GM12878 (cell line): ENCODE measurements at regions not wholly inside any gene's neighbourhood (a gene's known extent, or its start where the extent isn't known, plus 50 kb on each side); places are given as distances from the start of the nearest gene placed in this dataset.

Experiments
- ATAC-seq: fragments of 200-7000 bp; cut with Tn5 transposase; 3 replicates; pipeline ENCODE4 v1.9.1; 2020; ENCODE audit warnings: mild to moderate bottlenecking, moderate library complexity
- BruUV-seq: library from RNA; stranded (reverse); fragments of 400-500 nt; replicated peaks from 2 replicates; lab custom pipeline; 2021; lab: Mats Ljungman, UMichigan
- CTCF ChIA-PET: fragments of 300-600 bp; sonication (Branson Sonifier 250); formaldehyde crosslinking; extraction: SDS; loops from one replicate; lab custom pipeline; 2021; ENCODE audit warnings: inconsistent platforms; lab: Yijun Ruan, JAX
- POLR2A ChIA-PET: fragments of 350-600 bp; formaldehyde crosslinking; extraction: SDS; loops from one replicate; lab custom pipeline; 2021; ENCODE audit warnings: inconsistent platforms; lab: Charles Lee
- RAD21 ChIA-PET: fragments of 300-600 bp; sonication (Branson Sonifier 250); formaldehyde crosslinking; loops from one replicate; lab custom pipeline; 2023; ENCODE audit warnings: antibody characterized with exemption; ENCODE audit not compliant: unreplicated experiment; lab: Charles Lee
- SMC1A ChIA-PET: fragments of 300-600 bp; sonication (Branson Sonifier 250); formaldehyde crosslinking; loops from one replicate; lab custom pipeline; 2023; ENCODE audit not compliant: unreplicated experiment, uncharacterized antibody; lab: Charles Lee
- DNase-seq: peaks from one replicate; pipeline ENCODE4 v3.0.0-alpha.2; 2011; ENCODE audit warnings: low read depth, low spot score
- FAIRE-seq: peaks from 3 replicates; lab custom pipeline; 2011; peaks lifted over from hg19 to GRCh38; lab: Jason Lieb, UNC
- H2AFZ ChIP-seq: 2 replicates; pipeline ENCODE4 v1.6.0; 2011; ENCODE audit warnings: low read depth, low read length, control low read depth; ENCODE audit not compliant: control insufficient read depth
- H3K27ac ChIP-seq: 2 replicates; pipeline ENCODE4 v1.5.1; 2011; ENCODE audit warnings: control low read depth; ENCODE audit not compliant: control insufficient read depth, insufficient read depth
- H3K27me3 ChIP-seq, 2 experiments: replicated peaks in 1 of 2; 2 replicates each; pipeline versions ENCODE4 v1.6.0 to v1.6.1; 2011; ENCODE audit warnings: low read length in 1 of 2; ENCODE audit not compliant: control insufficient read depth in 2 of 2, insufficient read depth in 2 of 2
- H3K36me3 ChIP-seq, 2 experiments: 2 replicates each; pipeline ENCODE4 v1.5.1; 2011; ENCODE audit warnings: low read length in 1 of 2; ENCODE audit not compliant: control insufficient read depth in 2 of 2, insufficient read depth in 2 of 2
- H3K4me1 ChIP-seq: 2 replicates; pipeline ENCODE4 v1.6.1; 2011; ENCODE audit warnings: mild to moderate bottlenecking, low read length, moderate library complexity, mixed read lengths; ENCODE audit not compliant: control insufficient read depth, insufficient read depth
- H3K4me2 ChIP-seq: 2 replicates; pipeline ENCODE4 v1.6.0; 2011; ENCODE audit warnings: control low read depth; ENCODE audit not compliant: control insufficient read depth, insufficient read depth
- H3K4me3 ChIP-seq: fragments of 200-600 bp; sonication (generic); 2 replicates; pipeline ENCODE4 v1.5.1; 2016
- H3K79me2 ChIP-seq: 2 replicates; pipeline ENCODE4 v1.6.0; 2011; ENCODE audit warnings: low read length; ENCODE audit not compliant: control insufficient read depth, insufficient read depth
- H3K9ac ChIP-seq: 2 replicates; pipeline ENCODE4 v1.8.0; 2011; ENCODE audit warnings: low read length, control low read depth, mixed read lengths; ENCODE audit not compliant: control insufficient read depth, insufficient read depth
- H3K9me3 ChIP-seq: replicated peaks from 3 replicates; pipeline ENCODE4 v1.5.1; 2011; ENCODE audit warnings: mild to moderate bottlenecking, low read length; ENCODE audit not compliant: control insufficient read depth, insufficient read depth
- H4K20me1 ChIP-seq: 2 replicates; pipeline ENCODE4 v1.6.0; 2011; ENCODE audit not compliant: control insufficient read depth, insufficient read depth
- CBX3 ChIP-seq: fragments of 200-600 bp; sonication (generic); IDR thresholded peaks from 2 replicates; pipeline ENCODE4 v1.6.1; 2016; ENCODE audit warnings: low read depth, borderline replicate concordance
- EP300 ChIP-seq, 2 experiments: fragments of 150-350 bp in 1 of 2; IDR thresholded peaks; 2 replicates each; pipeline ENCODE4 v1.6.1; 2011 to 2012; ENCODE audit warnings: low read depth in 2 of 2, low read length in 2 of 2, borderline replicate concordance in 1 of 2, improper control_type of control experiment in 1 of 2, inconsistent platforms in 1 of 2; ENCODE audit not compliant: control insufficient read depth in 1 of 2
- HSF1 ChIP-seq: fragments of 150-350 bp; IDR thresholded peaks from 2 replicates; pipeline ENCODE4 v1.6.1; 2014; ENCODE audit warnings: mild to moderate bottlenecking, low read depth, low read length
- KAT2A ChIP-seq: conservative IDR thresholded peaks from 2 replicates; pipeline ENCODE4 v1.6.1; 2011; ENCODE audit warnings: low read depth, low read length; ENCODE audit not compliant: control insufficient read depth
- MTA2 ChIP-seq: fragments of 450-650 bp; IDR thresholded peaks from 2 replicates; pipeline ENCODE4 v1.6.1; 2016; ENCODE audit warnings: low read depth, mild to moderate bottlenecking, moderate library complexity
- MTA3 ChIP-seq: IDR thresholded peaks from 2 replicates; pipeline ENCODE4 v1.6.1; 2012; ENCODE audit warnings: low read length, inconsistent platforms, borderline replicate concordance
- NFYB ChIP-seq: IDR thresholded peaks from 2 replicates; pipeline ENCODE4 v1.6.1; 2011; ENCODE audit warnings: low read depth, mild to moderate bottlenecking, low read length, improper control_type of control experiment, moderate library complexity; ENCODE audit not compliant: insufficient read depth
- RB1 ChIP-seq: fragments of 450-650 bp; formaldehyde crosslinking; IDR thresholded peaks from 2 replicates; pipeline ENCODE4 v1.6.1; 2017; ENCODE audit warnings: mild to moderate bottlenecking, borderline replicate concordance
- RELA ChIP-seq: fragments of 450-650 bp; IDR thresholded peaks from 2 replicates; pipeline ENCODE4 v1.8.0; 2014; ENCODE audit warnings: borderline replicate concordance; ENCODE audit not compliant: partially characterized antibody
- SMC3 ChIP-seq: IDR thresholded peaks from 2 replicates; pipeline ENCODE4 v1.6.1; 2011; ENCODE audit warnings: low read length, improper control_type of control experiment, borderline replicate concordance
- YBX1 ChIP-seq: fragments of 450-650 bp; IDR thresholded peaks from 2 replicates; pipeline ENCODE4 v1.6.1; 2016; ENCODE audit warnings: antibody characterized with exemption
- ZNF207 ChIP-seq: fragments of 450-650 bp; IDR thresholded peaks from 2 replicates; pipeline ENCODE4 v1.6.1; 2014; ENCODE audit warnings: antibody characterized with exemption, mild to moderate bottlenecking, borderline replicate concordance
- WGBS: methylation state at CpG from one replicate; pipeline ENCODE4 v1.1.6; 2016; ENCODE audit warnings: low lambda C conversion rate; ENCODE audit not compliant: insufficient replicate concordance, insufficient coverage; ENCODE audit errors: missing lambda C conversion rate; 5-methylcytosine and 5-hydroxymethylcytosine counted together
- in situ Hi-C: fragments of 300-500 bp; cut with MboI; formaldehyde crosslinking; loops from 9 replicates; pipeline ENCODE4 v1.14.3; 2018; ENCODE audit warnings: mixed read lengths
- intact Hi-C: fragments of 100-400 bp; cut with micrococcal nuclease; formaldehyde crosslinking; loops from one replicate; pipeline ENCODE4 v1.14.2; 2022; ENCODE audit not compliant: unreplicated experiment
- TF ChIP-seq, protein P1 (sequence below): IDR thresholded peaks from 2 replicates; pipeline ENCODE4 v1.6.1; 2012; ENCODE audit warnings: low read depth, low read length, improper control_type of control experiment

DNA sequence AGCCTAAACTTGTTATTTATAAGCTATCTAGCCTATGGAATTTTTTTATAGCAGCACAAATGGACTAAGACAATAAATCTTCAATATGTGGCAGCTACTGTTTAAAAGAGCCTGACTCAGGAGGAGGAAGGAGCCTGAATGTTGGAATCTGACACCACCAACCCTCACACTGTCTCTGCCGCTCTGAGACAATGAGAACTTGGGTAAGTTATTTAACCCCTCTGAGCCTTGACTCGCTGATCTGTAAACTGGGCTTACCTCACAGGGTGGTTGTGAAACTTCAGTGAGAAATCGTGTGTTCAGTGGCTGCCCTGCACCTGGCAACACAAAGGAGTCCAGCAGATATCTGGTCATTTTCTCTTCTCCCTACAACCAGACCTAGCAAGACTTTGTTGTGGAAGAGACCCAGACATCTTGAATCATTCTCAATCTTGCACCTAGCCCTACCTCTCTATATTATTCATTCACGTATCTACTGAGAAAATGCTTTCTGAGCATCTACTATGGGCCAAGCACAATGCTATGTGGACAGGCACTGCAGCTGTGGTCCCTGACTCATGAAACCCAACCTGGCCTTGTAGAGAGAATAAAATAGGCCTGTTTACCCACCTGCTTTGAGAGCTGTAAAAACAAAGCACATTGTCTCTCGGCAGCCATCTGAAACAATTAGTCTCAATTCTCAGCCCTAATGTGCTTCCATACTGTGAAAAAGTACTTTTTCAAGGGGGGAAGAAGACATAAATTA, 81.9 kb upstream of the SLC25A36 start:
- peak; percentile 75 for ATAC-seq
- no peaks in the 10 kb centered on the region for H3K4me1 ChIP-seq

DNA sequence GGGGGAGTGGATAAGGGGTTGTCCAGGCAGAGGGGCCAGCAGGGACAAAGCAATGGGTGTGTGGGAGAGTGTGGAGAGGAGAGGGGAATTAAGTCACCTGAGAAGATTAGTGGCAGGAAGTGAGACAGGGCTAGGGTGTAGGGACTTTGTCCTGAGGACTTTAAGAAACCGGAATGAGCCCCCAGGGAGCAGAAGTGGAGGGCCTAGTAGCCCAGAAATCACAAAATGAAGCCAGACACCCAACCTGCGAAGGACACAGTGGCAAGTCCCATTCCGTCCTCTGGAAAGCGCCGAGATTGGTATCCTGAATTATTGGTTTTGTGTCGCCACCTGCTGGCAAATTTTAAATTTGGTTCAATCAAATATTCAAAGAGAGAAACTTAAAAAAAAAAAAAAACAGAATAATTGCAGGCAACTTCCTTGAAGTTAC, 78.0 kb upstream of the SLC25A36 start:
- no TSS peak for BruUV-seq
- Histone ChIP-seq H3K79me2 (no peaks in the 10 kb centered on the region), H3K9me3 (no peaks in the 10 kb centered on the region), H2AFZ (no peak overlapping the region; the same call in 1 of the 2 replicates), H3K4me2 (no peak overlapping the region), H3K4me3 (no peak overlapping the region), H3K9ac (no peak overlapping the region), H3K27ac (no peak overlapping the region), H3K36me3 (no peaks in the 10 kb centered on the region), H3K4me1 (no peaks in the 10 kb centered on the region), H4K20me1 (no peaks in the 10 kb centered on the region), H3K27me3 (no peaks in the 10 kb centered on the region; a peak in 1 of 4 replicates)
- WGBS, result 0% methylated on average over 6 of the region's 6 CpGs
- POLR2A ChIA-PET, result interaction anchor here (0.6 to 1.0 kb wide), 2 partner anchors 18 to 120 kb away, joined by 3 read pairs; no protein-coding TSS in a partner anchor
- intact Hi-C loops (loop anchor here (1.0 to 10.0 kb wide), 10 partner anchors 47 to 1436 kb away; partner anchors contain the start of gene CLSTN2), in situ Hi-C loops (loop anchor here (25.0 kb wide), 3 partner anchors 726 to 1426 kb away; partner anchors contain the start of gene CLSTN2)
- SMC1A ChIA-PET, result interaction anchor here (0.7 to 2.4 kb wide), 13 partner anchors 8 to 926 kb away, joined by 3 to 9 read pairs (median 3); no protein-coding TSS in a partner anchor
- ATAC-seq (peak; percentile 88), FAIRE-seq (no peak), DNase-seq (peak; percentile 44)
- RAD21 ChIA-PET, result interaction anchor here (1.1 to 1.6 kb wide), 5 partner anchors 135 to 735 kb away, joined by 3 to 7 read pairs (median 3); no protein-coding TSS in a partner anchor
- CTCF ChIA-PET, result interaction anchor here (0.6 to 2.4 kb wide), 20 partner anchors 10 to 1438 kb away, joined by 3 to 13 read pairs (median 4); no protein-coding TSS in a partner anchor
- peak; percentile 23; the same call in 1 of the 2 replicates for TF ChIP-seq MTA2
- TF ChIP-seq, protein P1, sequence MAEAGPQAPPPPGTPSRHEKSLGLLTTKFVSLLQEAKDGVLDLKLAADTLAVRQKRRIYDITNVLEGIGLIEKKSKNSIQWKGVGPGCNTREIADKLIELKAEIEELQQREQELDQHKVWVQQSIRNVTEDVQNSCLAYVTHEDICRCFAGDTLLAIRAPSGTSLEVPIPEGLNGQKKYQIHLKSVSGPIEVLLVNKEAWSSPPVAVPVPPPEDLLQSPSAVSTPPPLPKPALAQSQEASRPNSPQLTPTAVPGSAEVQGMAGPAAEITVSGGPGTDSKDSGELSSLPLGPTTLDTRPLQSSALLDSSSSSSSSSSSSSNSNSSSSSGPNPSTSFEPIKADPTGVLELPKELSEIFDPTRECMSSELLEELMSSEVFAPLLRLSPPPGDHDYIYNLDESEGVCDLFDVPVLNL, result no peak
- TF ChIP-seq KAT2A, result no peak
- TF ChIP-seq SMC3, result peak; percentile 54; the same call in 1 of the 2 replicates
- TF ChIP-seq CBX3, result no peak
- no peak for TF ChIP-seq RELA
- no peak for TF ChIP-seq HSF1
- no peak for TF ChIP-seq EP300 (IDR thresholded peaks at IDR 0.05; ENCODE audit: borderline replicate concordance in 1 of 2, control insufficient read depth in 1 of 2, low read depth in 2 of 2, low read length in 2 of 2)
- no peak for TF ChIP-seq MTA3
- no peak for TF ChIP-seq ZNF207

More for the DNA sequence above, 81.9 kb upstream of the SLC25A36 start:
- Histone ChIP-seq H3K9me3 (no peaks in the 10 kb centered on the region), H3K9ac (no peak overlapping the region), H3K79me2 (no peaks in the 10 kb centered on the region), H3K27ac (no peak overlapping the region), H3K4me3 (no peak overlapping the region), H4K20me1 (no peaks in the 10 kb centered on the region), H3K4me2 (no peak overlapping the region), H2AFZ (no peak overlapping the region), H3K27me3 (no peaks in the 10 kb centered on the region; a peak in 1 of 4 replicates), H3K36me3 (no peaks in the 10 kb centered on the region)
- TF ChIP-seq RB1 (no peak), NFYB (no peak), YBX1 (no peak)
- FAIRE-seq, result no peak
- POLR2A ChIA-PET, result no interaction called here
- intact Hi-C loops, result loop anchor here (5.0 to 10.0 kb wide), 4 partner anchors 305 to 1432 kb away; partner anchors contain the start of gene CLSTN2
- DNase-seq, result no peak
- RAD21 ChIA-PET, result interaction anchor here (1.0 kb wide), 1 partner anchor 16 kb away, joined by 3 read pairs; no protein-coding TSS in a partner anchor
- 25% methylated on average over 5 of the region's 5 CpGs for WGBS
- CTCF ChIA-PET, result interaction anchor here (1.0 to 1.4 kb wide), 2 partner anchors 107 to 360 kb away, joined by 3 to 4 read pairs; no protein-coding TSS in a partner anchor
- BruUV-seq, result no TSS peak
- in situ Hi-C loops, result loop anchor here (25.0 kb wide), 3 partner anchors 722 to 1422 kb away; partner anchors contain the start of gene CLSTN2
- SMC1A ChIA-PET, result interaction anchor here (0.9 to 2.1 kb wide), 4 partner anchors 16 to 105 kb away, joined by 3 to 7 read pairs (median 4); no protein-coding TSS in a partner anchor
